D721Med (cell line): ENCODE measurements at regions not wholly inside any gene's neighbourhood (a gene's known extent, or its start where the extent isn't known, plus 50 kb on each side); places are given as distances from the start of the nearest gene placed in this dataset.

Experiments used
- DNase-seq: peaks from one replicate; pipeline ENCODE4 v3.0.0; 2011; ENCODE audit warnings: low spot score; ENCODE audit not compliant: insufficient read length
- FAIRE-seq: peaks from 2 replicates; lab custom pipeline; 2011; peaks lifted over from hg19 to GRCh38; lab: Jason Lieb, UNC
- CTCF ChIP-seq: IDR thresholded peaks from 2 replicates; pipeline ENCODE4 v1.5.1; 2012; ENCODE audit warnings: mild to moderate bottlenecking, control low read depth; ENCODE audit not compliant: insufficient read depth; ENCODE audit errors: missing control alignments

- DNase-seq (no peak), FAIRE-seq (no peak)
- no peak for TF ChIP-seq CTCF
Observed at GRCh38 chr7:130962109-130962508, 228.1 kb upstream of the KLF14 start.

GRCh38 chr7:130963339-130963738 is 229.3 kb upstream of the KLF14 start:
- no peak for FAIRE-seq

GRCh38 chr7:130965515-130965914 is 231.5 kb upstream of the KLF14 start:
- FAIRE-seq (no peak), DNase-seq (no peak)
- TF ChIP-seq CTCF = no peak

More at GRCh38 chr7:130963339-130963738, 229.3 kb upstream of the KLF14 start:
- DNase-seq = no peak
- no peak for TF ChIP-seq CTCF

DNA sequence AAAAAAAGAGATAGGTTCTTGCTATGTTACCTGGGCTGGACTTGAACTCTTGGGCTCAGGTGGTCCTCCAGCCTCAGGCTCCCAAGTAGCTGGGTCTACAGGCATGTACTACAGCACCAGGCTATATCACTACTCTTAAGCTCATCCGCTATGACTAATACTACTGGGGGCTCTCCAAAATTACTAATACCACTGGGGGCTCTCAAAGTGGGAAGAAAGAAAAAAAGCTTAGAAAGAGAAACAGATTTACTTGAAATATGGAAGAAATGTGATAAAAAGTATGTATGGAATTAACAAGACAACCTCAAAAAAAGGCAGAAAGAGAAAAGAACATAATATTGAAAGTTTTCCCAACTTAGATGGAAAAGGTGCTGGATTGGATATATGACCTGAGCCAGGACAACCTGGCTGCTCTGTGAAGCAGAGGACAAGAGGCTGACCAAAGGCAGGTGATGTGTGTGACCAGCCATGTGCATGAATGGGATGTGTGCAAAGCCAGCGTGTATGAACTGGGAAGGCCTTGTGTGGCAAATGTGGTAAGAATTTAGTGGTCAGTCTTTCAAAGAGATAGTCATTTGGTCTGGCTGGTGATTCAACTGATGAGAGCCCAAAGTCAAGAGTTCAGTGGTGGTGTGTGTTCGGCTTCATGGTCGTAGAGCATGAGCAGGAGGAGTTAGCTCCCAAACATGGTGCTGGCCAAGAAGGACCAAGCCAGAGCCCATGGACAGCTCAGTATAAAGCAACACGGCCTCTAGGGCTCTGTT is 232.4 kb upstream of the KLF14 start:
- no peak for DNase-seq
- no peak for TF ChIP-seq CTCF

DNA sequence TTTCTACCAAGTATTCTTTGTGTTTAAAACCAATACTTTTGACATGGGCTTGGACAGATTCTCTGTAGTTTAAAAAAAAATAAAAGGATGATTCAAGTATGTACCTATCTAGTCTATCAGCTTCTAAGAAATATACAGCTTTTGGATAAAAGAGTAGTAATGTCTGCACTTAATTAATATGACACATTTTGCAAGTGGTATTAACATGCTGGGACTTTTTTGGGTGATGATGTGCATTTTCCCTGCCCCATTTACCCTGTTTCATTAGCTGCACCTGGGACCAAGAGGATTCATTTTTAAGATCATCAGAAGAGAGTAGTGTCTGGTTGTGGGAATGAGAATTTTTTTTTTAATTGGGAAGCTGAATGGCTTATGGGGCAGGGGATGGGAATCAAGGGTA is 236.2 kb upstream of the KLF14 start:
- no peak for TF ChIP-seq CTCF
- FAIRE-seq (no peak), DNase-seq (no peak)

More for the DNA sequence above, 232.4 kb upstream of the KLF14 start:
- FAIRE-seq = no peak

GRCh38 chr7:130970696-130971095 is 236.7 kb upstream of the KLF14 start:
- no peak for FAIRE-seq
- TF ChIP-seq CTCF = no peak
- DNase-seq = no peak

GRCh38 chr7:130971297-130971696 is 237.3 kb upstream of the KLF14 start:
- no peak for FAIRE-seq
- no peak for DNase-seq

More at GRCh38 chr7:130971297-130971696, 237.3 kb upstream of the KLF14 start:
- TF ChIP-seq CTCF = no peak
